Amniotic stem cell (primary cell): ENCODE measurements at regions not wholly inside any gene's neighbourhood (a gene's known extent, or its start where the extent isn't known, plus 50 kb on each side); places are given as distances from the start of the nearest gene placed in this dataset.
A peak's percentile ranks its signal among the peaks of the same experiment; 100 is the strongest.
"Not testable (repeated sequence)": the region's sequence is repeated elsewhere in the genome, so short reads cannot be mapped to it uniquely, and the experiment has no call there.

Source experiments
- DNase-seq: peaks from one replicate; lab custom pipeline; 2025; lab: John Stamatoyannopoulos, UW

- no peak for DNase-seq
These were observed 60.8 kb downstream of the COPRS start for GRCh38 chr17:31798205-31798724.

- not testable (repeated sequence) for DNase-seq
These were observed 63.1 kb downstream of the COPRS start for GRCh38 chr17:31795941-31796340.

GRCh38 chr17:31794111-31794510, 64.9 kb downstream of the COPRS start:
- no peak for DNase-seq

GRCh38 chr17:31793634-31794033, 65.4 kb downstream of the COPRS start:
- DNase-seq: not testable (repeated sequence)

- no peak for DNase-seq
These were observed 66.9 kb downstream of the COPRS start for GRCh38 chr17:31792007-31792585.

DNA sequence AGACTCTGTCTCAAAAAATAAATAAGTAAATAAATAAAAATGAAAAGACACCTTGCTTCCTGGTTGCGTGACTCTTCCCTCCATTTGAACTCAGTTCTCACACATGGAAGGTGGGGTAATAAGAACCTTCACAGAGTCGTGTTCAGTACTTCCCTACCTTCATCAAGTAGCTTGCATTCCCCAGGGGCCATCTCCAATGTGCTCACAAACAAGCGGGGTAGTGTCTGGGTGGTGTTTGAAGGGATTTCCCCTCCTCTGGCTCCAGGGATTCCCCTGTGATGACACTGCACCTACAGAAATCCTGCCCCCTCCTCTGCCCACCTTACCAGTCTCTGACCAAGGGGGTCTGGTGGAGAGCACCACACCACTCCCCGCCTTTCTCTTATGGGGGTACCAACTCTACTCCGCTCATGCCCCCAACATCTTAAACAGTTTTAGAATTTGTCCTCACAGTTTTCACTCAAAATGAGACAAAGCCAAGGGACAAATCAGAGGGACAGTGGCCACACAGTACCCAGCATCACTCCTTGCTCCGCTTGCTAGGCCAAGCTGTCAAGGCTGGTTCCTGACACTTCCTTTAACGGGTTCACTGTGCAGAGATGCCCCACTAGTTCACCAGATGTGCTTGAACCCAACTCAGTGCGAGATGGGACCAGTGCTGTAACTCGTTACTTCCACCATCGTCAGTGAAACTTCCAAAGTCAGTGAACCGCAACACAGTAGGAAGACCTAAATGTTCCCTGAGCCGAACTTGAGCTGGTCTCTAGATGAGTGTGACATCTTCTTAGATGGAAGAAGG, 69.1 kb downstream of the COPRS start:
- DNase-seq: no peak

DNA sequence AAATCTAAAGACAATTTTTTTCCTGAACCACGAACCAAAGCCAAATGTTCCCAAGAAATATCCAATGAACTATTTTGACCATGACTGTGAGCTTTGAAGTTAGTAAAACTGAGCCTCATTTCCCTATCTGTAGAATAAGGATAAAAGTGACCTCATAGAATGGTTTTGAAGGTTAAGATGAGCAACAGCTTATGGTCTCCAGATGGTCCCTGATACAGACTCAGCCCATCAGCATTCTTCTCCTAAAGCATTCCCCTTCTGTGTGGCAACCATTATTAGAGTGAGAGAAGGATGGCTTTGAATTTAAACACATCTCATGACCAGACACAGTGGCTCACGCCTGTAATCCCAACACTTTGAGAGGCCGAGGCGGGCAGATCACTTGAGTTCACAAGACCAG, 70.1 kb downstream of the COPRS start:
- no peak for DNase-seq

- no peak for DNase-seq
These were observed 70.5 kb downstream of the COPRS start for GRCh38 chr17:31788571-31788946.

DNA sequence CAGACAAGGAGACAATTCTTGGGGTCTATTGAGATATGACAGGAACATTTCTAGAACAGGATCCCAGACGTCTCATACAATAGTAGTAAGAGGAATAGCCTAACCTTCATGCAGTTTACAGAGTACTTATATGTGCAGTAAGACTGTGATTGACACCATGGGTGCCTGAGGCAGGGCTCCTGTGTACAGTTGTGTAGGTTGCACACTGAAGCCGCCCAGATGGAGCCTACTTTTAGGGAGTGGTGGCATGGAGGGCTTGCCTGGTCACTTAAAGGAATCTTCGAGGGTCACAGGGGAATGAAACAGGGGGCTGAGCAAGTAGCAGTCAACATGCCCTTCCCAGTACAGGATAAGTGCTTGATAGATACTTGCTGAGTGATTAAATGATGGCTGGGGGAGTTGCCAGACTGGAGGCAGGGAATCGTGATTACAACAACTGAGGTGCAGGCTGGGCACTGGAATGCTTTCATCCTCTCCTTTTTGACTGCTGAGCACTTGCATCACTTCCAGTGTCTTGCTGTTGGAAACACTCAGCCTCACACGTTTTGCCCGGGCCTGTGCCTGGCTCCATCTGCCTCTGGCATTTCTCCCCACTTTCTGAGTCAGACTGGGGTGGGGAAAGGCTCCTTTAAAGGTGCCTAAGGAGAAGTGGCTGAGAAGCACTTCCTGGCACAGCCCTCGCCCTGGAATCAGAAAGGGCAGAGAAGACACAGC, 71.0 kb downstream of the COPRS start:
- DNase-seq: peak; percentile 44

DNA sequence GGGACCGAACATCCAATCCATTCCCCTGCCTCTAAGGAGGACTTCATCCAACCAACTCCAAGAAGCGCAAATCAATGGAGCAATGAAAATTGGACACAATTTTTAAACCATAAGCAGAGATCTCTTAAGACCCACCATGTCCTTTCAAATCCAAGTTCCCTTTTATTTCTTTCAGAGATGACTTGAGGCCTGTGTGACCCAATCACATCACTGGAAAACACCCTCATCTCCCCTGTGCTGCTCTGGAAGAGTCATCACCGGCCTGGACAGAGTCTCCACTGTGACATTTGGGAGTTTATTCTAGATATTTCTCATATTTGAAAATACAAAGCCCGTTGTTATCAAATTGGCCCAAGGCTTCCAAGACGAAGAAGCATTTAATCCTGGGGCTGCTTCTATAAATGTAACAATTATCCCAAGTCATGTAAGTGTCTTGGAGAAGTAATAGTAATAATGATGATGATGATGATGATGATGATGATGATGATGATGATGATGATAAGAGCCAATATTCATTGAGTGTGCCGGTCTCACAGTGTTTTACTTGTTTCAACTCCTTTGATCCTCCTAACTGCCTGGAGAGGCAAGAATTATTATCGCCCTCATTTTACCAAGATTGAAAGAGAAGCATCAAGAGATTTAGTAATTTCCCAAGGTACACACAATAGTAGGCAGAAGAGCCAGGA, 72.1 kb downstream of the COPRS start:
- no peak for DNase-seq

DNA sequence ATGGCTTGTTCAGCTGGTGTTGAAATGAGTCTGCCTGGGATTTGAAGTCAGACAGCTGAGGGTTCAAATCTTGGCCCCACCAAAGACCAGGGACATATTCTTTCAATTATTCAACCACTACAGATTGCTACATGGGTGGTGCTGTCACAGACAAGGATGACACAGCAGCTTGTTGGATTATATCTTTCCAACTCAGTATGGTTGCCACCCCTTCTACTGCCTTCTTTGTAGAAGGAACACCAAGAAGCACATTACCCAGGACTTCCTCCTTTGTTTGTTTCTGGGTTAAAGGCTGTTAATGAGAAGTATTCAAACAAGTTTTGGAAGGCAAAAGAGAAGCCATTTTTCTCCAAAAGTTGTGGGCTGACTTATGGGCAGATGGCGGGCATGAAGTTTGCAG, 78.6 kb downstream of the COPRS start:
- no peak for DNase-seq

DNA sequence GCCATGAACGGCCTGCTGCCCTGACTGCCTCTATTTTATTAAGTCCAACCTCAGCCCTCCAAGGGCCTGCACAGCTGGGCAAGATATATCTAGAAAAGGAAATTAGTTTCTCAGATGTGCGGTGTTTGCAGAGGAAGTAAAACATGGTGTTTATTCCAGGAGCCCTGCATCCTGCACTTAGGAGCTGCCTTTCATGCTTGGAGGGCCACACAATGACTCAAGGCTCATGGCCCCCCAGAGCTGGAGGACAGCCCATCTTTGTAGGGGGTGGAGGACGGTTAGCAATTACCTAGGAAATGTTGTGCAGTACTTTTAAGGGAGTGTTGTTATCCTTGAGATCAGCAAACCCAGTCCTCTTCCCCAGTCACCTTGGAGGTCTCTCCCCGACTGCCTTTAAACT, 80.5 kb downstream of the COPRS start:
- no peak for DNase-seq

DNA sequence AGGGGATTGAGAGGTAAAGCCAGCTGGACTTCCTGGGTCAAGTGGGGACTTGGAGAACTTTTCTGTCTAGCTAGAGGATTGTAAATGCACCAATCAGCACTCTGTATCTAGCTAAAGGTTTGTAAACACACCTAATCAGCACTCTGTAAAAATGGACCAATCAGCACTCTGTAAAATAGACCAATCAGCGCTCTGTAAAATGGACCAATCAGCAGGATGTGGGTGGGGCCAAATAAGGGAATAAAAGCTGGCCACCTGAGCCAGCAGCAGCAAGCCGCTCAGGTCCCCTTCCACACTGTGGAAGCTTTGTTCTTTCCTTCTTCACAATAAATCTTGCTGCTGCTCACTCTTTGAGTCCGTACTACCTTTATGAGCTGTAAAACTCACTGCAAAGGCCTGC, 87.7 kb downstream of the COPRS start:
- not testable (repeated sequence) for DNase-seq

GRCh38 chr17:31770501-31770900, 88.5 kb downstream of the COPRS start:
- not testable (repeated sequence) for DNase-seq

DNA sequence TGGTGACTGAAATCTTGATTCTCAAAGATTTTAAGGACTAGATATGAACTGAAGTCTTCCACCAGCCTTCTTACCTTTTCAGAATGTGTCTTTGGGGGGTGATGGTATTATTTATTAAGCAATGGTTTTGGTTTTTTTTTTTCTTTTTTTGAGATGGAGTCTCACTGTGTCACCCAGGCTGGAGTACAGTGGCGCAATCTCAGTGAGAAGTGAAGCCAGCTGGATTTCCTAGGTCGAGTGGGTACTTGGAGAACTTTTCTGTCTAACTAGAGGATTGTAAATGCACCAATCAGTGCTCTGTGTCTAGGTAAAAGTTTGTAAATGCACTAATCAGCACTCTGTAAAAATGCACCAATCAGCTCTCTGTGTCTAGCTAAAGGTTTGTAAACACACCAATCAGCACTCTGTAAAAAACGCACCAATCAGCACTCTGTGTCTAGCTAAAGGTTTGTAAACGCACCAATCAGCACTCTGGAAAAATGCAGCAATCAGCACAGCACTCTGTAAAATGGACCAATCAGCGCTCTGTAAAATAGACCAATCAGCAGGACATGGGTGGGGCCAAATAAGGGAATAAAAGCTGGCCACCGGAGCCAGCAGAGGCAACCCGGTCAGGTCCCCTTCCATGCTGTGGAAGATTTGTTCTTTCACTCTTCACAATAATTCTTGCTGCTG, 97.1 kb downstream of the COPRS start:
- not testable (repeated sequence) for DNase-seq

DNA sequence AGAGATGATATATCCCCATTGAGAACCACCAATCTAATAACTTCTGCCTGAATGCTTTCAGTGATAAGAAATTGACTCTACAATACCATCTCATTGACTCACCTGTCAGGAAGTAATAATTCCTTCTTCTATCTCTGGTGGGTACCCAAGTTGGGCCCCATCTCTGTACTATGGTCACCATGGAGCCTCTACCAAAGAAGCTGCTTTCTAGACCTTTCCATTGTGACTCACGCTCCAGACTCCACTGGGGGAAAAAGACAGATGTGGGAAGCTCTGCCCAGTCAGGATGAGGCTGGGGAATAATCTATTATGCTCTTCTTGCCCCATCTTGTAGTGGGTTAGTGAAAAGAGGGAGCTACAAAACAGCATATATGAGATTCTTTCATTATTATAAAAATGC, 100.4 kb downstream of the COPRS start:
- DNase-seq: no peak

DNA sequence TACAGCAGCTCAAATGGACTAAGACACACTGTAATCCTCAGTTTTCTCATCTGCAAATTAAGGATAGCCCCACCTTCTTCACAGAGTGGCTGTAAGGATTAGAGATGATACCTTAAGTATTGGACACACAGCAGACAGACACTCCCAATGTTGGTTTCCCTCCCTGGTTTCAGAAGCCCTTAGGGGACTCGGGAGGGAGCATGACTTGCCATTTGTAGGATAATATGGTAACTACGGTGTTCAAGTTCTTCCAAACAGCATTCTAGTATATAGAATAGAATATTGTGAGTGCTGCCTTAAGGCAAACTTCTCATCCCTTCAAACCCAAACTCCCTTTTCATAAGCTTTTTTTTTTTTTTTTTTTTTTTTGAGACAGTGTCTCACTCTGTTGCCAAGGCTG, 101.9 kb downstream of the COPRS start:
- no peak for DNase-seq

GRCh38 chr17:31754239-31754945, 104.7 kb downstream of the COPRS start:
- DNase-seq: no peak

DNA sequence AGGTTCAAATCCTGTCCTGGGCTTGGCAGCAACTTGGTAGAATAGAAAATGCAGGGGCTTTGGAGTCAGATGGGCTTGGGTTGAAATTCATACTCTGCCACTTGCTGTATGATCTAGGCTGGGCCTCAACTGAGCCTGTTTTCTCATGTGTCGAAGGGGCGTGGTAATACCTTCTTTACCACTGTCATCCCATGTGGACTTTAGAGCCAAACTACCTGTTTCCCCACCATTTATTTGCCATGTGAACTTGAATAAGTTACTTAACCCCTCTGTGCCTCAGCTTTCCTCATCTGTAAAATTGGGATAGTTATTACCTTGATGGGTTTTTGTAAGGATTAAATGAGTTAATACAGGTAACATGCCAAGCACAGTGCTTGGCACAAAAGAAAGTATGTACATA, 106.0 kb downstream of the COPRS start:
- no peak for DNase-seq

DNA sequence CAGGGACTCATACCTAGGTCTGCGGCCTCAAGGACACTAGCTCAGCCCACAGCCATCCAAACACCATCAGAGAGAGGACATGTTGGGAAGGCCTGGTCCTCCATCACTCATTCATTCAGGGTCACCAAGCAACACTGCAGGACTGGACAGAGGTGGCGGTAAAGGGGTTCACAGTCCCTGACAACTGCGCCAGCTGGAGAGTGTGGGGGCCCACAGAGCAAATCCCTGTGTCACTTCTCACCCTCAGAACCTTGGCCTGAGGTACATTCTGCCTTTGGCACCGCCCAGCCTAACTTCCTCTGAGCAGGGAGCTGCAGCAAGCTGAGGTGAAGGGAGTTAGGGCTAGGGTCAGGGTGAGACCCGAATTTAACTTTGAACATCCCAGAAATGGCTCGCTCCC, 106.5 kb downstream of the COPRS start:
- DNase-seq: no peak

DNA sequence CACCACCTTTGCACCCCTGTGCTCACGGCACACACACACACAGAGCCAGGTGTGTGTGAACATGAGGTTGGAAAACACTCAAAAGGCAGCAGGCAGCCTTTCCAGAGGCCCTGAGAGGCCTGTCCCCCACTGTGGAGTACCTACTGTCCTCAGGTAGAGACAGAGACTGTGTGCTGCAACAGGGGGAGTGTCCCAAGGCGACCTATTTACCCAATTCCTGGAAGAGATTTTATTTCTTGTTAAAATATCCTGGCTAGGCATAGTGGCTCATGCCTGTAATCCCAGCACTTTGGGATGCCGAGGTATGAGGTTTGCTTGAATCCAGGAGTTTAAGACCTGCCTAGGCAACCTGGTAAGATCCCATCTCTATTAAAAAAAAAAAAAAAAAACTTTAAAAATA, 108.5 kb downstream of the COPRS start:
- DNase-seq: no peak
